Stimulated activated CD4-positive, alpha-beta T cell treated with anti-CD3 and anti-CD28 coated beads, Interleukin-4, amount 100 ng/mL, for 24 hours (primary cell): ENCODE measurements at regions not wholly inside any gene's neighbourhood (a gene's known extent, or its start where the extent isn't known, plus 50 kb on each side); places are given as distances from the start of the nearest gene placed in this dataset.

Source experiments
- DNase-seq: peaks from one replicate; pipeline ENCODE4 v3.0.0-alpha.2; 2020

DNA sequence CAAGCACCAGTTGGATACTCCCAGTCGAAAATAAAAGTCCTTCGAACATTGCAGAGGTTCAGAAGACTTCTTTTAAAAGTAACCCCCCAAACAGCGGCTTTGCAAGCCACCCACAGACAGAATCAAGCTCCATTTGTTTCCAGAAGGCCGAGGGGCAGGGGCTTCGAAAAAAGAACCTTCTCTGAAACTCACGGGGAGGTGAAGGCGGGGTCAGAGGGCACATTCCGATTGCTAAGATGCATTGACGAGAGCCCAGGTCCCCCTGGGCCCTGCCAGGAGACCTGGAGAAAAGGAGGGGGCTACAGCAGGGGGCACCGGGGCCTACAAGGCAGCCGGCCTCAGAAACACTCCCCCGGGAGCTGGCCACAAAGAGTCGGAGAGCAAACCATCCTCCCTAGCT lies 306.8 kb downstream of the MN1 start:
- no peak for DNase-seq

DNA sequence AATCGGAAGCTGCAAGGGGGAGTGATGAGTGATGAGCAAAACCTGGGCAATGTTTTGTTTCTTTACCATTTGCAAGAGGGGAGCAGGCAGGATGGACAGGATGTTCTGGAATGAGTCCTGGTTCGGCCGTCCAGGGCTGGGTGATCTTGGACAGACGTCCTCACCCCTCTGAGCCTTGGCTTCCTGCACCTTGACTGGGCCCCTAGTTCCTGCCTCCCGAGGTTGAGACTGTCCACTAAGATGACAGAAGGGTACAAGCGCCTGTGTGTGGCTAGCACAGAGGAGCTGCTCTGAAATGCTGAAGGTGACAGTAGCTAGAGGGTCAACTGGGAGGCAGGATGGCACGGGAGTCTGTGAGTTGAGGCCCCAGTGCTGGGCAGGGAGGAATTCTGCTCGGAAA lies 306.2 kb downstream of the MN1 start:
- no peak for DNase-seq

DNA sequence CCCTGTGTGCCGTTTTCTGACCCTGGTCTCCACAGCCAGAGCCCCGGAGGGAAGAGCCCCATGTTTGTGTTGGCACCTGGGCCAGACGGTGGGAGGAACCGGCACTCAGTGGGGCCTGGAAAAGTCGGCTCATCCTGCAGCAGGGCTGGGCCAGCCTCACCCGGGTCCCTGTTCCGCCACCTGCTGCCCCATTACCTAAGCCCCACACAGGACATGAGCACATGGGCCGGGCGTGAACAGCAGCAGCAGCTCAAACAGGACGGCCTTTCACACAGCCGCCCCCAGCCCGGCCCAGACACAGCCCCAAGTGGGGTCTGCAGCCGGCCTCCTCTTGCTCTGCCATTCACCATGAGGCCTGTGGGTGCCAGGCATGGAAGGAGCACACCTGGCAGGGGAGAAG lies 302.4 kb downstream of the MN1 start:
- no peak for DNase-seq

GRCh38 chr22:27501191-27501936 lies 300.2 kb downstream of the MN1 start:
- DNase-seq, result no peak

GRCh38 chr22:27502327-27502726 lies 299.2 kb downstream of the MN1 start:
- no peak for DNase-seq

GRCh38 chr22:27504360-27505253 lies 296.9 kb downstream of the MN1 start:
- DNase-seq, result no peak

DNA sequence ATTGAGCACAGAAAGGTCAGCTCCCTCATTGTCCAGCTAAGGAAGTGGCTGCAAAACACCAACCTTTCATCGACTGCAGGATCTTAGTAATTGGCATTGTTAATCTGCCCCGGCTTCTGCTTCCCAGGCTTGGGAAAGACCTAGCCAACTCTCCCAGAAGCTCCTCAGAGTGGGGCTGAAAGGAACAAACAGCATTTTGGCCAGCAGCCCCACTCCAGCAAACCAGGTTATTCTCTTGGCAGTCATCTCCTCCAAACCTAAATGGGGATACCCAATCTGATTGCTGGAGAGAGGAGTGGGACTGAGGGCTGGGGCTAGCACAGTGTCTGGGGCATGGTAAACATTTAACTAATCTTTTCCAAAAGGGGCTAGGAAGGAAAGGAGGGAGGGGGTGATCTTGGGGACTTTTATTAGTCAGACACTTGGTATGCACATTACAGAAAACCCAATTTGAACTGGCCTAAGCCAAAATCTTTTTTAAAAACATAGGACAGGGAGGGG lies 294.4 kb downstream of the MN1 start:
- DNase-seq, result no peak

GRCh38 chr22:27507935-27508526 lies 293.5 kb downstream of the MN1 start:
- DNase-seq, result no peak

GRCh38 chr22:27509132-27509920 lies 292.2 kb downstream of the MN1 start:
- no peak for DNase-seq

DNA sequence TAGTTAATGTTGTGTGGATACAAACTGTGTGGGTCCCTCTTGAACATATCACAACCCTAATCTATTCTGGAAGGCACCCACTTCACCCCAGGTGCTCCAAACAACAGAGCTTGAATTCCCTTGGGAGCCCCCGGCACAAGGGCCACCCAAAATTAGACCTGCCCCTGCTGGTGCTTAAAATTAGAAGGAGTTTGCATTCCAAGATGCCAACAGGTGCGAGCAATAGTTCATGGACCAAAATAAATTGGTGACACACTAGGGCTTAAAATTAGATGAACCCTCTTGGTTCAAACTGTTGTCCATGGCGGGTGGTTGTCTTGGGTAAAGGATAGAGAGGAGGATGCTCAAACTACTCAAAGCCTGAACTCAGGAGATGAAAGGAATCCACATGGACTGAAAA lies 291.5 kb downstream of the MN1 start:
- no peak for DNase-seq

- no peak for DNase-seq
Observed at GRCh38 chr22:27512283-27512761, 289.2 kb downstream of the MN1 start.

- no peak for DNase-seq
Observed at GRCh38 chr22:27513021-27513420, 288.5 kb downstream of the MN1 start.

- no peak for DNase-seq
Observed at GRCh38 chr22:27514601-27515523, 286.7 kb downstream of the MN1 start.

DNA sequence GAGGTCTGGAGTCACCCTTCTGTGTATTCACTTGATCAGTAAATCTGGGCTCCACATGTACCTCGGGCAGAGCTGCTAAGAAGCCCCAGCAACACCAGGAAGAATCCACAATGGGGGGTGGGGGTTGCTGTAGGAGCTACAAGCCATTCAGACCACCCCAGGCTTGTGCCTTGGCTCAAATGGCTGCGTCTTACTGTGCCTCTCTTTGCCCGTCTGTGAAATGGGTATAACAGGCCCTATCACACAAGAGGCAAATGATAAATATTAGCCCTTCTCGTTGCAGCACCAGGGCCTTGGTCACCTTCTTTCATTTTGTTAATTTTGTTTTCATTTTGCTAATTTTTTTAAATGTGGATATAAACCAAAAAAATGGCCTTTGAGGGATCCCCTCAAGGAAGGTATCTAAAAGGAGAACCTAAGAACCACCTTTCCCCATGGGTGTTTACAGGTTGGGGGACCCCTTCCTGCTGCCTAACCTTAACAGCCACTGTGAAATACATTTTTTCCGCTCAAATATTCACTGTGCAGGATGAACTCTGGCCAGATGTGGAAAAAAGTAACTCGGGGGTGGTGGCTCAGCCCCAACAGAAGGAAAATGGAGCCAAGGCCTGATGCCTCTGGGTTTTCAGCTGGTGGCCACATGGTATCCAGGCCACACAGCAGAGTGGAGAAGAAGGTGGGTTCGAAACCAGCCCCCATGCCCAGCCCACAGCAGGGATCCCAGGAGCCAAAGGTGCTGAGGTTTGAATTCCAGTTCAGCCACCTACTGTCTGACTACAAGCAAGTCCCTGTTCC lies 284.0 kb downstream of the MN1 start:
- DNase-seq, result no peak

- no peak for DNase-seq
Observed at GRCh38 chr22:27518531-27519340, 282.8 kb downstream of the MN1 start.

DNA sequence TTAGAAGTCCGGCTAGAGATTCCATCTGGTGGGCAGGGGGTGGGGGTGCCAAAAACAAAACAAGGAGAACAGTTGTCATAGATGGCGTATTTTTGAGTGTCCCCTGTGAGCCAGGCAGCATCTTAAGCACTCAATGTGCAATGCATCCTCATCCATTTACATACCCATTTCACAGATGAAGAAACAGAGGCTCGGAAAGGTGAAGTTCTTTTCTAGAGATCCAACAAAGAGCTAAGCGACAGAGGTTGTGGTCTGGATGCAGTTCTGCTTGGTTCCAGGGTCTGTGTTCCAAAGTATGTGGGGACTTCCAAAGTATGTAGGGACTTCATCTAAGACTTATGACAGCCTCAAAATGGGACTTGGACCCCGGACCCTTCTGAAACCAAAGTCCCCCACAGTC lies 277.8 kb downstream of the MN1 start:
- no peak for DNase-seq

DNA sequence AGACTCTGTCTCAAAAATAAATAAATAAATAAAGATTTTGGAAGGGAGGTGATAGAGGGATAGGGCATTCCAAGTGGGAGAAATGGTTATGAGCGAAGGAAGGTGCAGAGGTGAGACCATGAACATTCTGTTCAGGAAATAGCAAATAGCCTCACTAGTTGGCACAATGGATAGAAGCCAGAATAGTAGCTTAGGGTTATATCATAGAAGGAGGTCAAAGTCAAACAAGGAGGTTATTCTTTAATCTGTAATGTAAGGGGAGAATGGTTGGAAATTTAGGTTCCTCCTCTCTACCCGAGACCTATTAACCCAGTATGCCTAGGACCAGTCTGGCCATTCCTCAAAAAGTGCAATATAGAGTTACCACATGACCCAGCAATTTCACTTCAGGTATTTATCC lies 275.8 kb downstream of the MN1 start:
- no peak for DNase-seq

DNA sequence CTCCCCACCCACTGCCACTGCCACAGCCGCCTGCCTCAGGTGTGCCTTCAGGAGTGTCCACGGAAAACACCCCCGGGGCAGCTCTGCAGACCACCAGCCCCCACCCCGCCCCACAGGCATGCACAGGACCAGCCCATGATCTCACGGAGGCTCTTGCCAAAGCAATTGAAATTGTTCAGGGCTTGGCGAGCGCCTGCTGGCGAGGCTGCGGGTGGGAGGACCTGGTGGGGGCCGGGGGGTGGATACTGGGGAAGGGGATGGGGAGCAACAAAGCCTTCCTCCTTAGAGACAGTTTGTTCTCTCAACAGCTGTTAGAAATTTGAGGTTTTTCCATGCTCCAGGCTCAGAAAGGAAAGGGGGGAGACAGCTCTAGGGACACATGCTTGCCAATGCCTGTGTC lies 274.7 kb downstream of the MN1 start:
- no peak for DNase-seq

GRCh38 chr22:27531782-27532530 lies 269.6 kb downstream of the MN1 start:
- no peak for DNase-seq
